Epithelial cell of esophagus (primary cell): ENCODE measurements at regions not wholly inside any gene's neighbourhood (a gene's known extent, or its start where the extent isn't known, plus 50 kb on each side); places are given as distances from the start of the nearest gene placed in this dataset.

Source experiments
- DNase-seq: peaks from one replicate; pipeline ENCODE4 v3.0.0; 2010; ENCODE audit warnings: low read depth
- H3K4me3 ChIP-seq: 2 replicates; pipeline ENCODE4 v1.5.1; 2011; ENCODE audit warnings: mild to moderate bottlenecking, low read length, control low read depth
- TF ChIP-seq, protein P1 (sequence below): IDR thresholded peaks from 2 replicates; pipeline ENCODE4 v1.5.1; 2011; ENCODE audit warnings: low read depth, mild to moderate bottlenecking, low read length, control low read depth, inconsistent platforms; ENCODE audit not compliant: insufficient read depth; ENCODE audit errors: missing control alignments

DNA sequence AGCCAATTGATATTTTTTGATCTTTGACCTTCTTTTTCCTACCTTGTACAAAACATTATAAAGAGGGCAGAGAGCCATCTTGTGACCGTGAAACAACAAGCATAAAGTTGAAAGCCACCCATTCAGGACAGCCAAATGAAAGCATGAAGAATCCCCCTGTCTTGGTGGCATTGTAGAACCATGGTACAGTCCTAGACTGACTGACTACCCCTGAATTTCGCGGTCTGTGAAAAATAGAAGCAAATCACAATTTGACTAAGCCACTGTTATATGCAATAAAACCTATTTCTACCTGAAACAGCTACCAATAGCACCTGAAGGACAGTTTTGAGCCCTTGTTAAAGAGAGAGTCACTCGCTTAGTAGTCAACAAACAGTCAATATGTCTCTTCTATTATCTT is 527.4 kb downstream of the MID1IP1 start:
- no peak for DNase-seq
- H3K4me3 ChIP-seq: no peak overlapping the region
- TF ChIP-seq, protein P1, sequence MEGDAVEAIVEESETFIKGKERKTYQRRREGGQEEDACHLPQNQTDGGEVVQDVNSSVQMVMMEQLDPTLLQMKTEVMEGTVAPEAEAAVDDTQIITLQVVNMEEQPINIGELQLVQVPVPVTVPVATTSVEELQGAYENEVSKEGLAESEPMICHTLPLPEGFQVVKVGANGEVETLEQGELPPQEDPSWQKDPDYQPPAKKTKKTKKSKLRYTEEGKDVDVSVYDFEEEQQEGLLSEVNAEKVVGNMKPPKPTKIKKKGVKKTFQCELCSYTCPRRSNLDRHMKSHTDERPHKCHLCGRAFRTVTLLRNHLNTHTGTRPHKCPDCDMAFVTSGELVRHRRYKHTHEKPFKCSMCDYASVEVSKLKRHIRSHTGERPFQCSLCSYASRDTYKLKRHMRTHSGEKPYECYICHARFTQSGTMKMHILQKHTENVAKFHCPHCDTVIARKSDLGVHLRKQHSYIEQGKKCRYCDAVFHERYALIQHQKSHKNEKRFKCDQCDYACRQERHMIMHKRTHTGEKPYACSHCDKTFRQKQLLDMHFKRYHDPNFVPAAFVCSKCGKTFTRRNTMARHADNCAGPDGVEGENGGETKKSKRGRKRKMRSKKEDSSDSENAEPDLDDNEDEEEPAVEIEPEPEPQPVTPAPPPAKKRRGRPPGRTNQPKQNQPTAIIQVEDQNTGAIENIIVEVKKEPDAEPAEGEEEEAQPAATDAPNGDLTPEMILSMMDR: no peak

DNA sequence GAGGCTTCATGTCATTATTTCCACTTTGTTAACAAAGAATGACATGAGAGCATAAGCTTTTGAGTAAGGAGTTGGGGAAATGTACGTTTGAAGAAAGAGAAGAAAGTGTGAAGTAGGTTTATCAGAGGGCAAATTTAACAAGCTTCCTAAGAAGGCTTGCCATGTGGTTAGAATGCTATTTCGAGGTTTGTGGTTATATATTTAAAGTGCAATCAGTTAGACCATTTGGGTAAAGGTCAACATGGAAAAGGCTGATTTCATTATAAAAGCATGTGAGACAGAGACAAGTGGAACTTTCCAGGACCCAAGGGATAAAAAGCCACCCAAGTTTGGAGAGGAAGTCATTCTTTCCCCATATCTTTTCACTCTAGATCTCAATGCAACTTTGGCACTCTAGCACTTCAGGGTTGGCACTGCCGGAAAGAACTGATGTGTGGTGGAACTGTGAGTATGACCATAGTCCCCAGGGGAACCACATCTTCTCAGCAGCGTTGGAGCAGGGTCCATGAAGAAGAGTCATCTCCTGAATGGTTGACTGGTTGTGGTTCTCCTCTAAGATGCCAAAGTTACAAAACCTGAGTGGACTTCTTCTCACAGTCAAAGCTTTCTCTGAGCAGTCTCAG is 529.9 kb downstream of the MID1IP1 start:
- TF ChIP-seq, protein P1: no peak
- no peak overlapping the region for H3K4me3 ChIP-seq
- DNase-seq: no peak

DNA sequence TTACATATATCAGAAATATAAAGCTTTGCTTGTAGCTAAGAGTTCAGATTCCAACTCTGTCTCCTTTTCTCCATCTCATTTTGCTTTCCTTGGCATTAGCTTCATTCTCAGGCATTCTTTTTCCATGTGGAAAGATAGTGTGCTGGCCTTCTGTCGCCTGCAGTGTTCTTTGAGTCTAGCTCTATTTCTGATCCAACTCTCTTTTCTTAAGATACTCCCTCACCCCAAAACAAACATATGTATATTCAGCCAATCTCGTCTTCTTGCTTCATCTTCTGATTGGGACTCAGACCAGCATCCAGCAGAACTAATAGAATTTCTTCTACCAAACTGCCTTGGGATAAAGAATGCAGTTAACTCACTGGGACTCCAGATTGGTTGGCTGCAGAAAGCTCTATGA is 532.2 kb downstream of the MID1IP1 start:
- DNase-seq: no peak
- H3K4me3 ChIP-seq: no peak overlapping the region
- TF ChIP-seq, protein P1: no peak

DNA sequence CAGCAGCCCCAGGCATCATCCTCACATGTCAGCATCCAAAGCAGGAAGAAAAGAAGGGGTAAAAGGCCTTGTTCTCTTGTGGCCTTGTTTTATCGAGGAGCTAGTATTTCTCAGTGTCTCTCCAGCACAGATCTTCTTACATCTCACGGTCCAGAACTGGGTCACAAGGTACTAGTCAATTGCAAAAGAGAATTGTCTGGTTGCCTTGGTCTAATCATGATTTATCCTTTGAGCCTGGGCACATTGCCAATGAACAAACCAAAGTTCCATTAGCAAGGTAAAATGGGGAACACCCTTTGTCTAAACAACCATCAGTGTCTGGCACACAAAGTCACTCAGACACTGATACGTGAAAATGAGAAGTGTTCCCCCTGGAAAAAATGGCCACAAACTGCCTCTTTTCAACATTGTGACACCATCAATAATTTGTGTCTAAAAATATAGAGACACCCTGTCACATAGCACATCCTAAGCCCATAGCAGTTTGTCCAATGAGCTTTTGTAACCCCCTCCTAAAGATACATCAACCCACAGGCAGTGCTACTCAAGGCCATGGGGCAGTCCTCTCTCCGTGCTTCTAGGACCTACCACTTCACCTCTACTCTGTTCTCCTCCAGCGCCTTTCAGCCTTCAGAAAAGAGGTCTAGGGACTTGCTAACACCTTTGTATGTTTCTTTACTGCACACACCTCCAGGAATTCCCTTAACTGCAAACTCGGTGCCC is 534.4 kb downstream of the MID1IP1 start:
- no peak for DNase-seq
- TF ChIP-seq, protein P1: no peak

DNA sequence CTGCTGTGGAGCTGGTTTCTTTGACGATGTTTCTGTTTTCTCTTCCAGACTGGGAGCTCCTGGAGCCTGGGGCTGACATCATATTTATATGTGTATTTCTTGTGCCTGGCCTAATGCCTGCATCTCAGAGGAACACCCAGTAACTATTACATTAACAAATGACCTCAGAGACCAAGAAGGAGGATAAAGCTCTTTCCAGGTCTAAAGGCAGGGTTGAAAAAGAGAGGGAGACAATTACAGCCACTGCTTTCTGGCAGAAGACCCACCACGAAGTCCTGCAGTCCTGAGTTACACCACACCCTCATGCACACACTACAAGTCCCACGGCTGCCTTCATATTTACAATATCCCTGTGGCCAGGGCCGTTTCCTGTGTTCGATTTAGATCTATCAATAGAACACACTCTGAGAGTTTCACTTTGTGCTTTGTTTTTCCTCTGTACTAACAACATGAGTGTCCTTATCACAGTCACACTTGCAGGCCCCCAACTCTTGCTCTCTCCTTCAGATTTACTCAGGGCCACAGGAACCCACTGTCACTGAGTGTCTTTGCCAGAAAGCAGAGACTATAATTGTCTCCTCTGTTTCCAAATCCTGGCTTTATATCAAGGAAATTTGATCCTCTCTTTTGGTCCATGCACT is 535.5 kb downstream of the MID1IP1 start:
- DNase-seq: no peak
- H3K4me3 ChIP-seq: no peak overlapping the region
- TF ChIP-seq, protein P1: no peak

More for the DNA sequence above, 534.4 kb downstream of the MID1IP1 start:
- H3K4me3 ChIP-seq: no peak overlapping the region

DNA sequence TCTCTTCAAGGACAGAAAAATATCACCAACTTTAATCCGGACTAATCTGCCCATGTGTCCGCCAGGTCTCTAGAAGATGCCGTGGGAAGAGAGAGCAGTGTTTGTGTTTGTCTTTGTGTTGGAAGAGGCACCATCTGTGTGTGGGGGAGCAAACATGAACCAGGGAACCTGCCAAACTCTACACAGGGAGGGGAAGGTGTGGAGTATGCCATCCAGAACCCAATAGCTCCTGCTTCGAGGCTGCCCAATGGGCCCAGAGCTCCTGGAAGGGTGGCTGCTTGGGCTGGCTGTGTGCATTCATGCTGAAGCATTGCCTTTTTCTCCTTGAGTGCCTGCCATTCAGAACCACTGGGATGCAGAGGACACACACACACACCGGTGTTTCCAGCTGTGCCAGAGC is 536.2 kb downstream of the MID1IP1 start:
- DNase-seq: no peak
- H3K4me3 ChIP-seq: no peak overlapping the region
- TF ChIP-seq, protein P1: no peak

DNA sequence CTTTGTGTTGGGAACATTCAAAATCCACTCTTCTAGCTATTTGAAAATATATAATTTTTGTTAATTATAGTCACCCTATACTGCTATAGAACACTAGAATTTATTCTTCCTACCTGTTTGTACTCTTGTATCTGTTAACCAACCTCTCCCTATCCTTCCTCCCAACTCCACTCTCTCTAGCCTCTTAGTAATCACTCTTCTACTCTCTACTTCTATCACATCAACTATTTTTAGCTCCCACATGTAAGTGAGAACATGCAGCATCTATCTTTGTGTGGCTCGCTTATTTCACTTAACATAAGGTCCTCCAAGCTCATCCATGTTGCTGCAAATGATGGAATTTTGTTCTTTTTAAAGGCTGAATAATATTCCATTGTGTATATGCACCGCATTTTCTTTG is 537.3 kb downstream of the MID1IP1 start:
- H3K4me3 ChIP-seq: no peak overlapping the region
- DNase-seq: no peak
- TF ChIP-seq, protein P1: no peak
